ENCODE measurements at regions not wholly inside any gene's neighbourhood (a gene's known extent, or its start where the extent isn't known, plus 50 kb on each side); places are given as distances from the start of the nearest gene placed in this dataset.
"Not testable (repeated sequence)": the region's sequence is repeated elsewhere in the genome, so short reads cannot be mapped to it uniquely, and the experiment has no call there.

- TF ChIP-seq, protein P1, sequence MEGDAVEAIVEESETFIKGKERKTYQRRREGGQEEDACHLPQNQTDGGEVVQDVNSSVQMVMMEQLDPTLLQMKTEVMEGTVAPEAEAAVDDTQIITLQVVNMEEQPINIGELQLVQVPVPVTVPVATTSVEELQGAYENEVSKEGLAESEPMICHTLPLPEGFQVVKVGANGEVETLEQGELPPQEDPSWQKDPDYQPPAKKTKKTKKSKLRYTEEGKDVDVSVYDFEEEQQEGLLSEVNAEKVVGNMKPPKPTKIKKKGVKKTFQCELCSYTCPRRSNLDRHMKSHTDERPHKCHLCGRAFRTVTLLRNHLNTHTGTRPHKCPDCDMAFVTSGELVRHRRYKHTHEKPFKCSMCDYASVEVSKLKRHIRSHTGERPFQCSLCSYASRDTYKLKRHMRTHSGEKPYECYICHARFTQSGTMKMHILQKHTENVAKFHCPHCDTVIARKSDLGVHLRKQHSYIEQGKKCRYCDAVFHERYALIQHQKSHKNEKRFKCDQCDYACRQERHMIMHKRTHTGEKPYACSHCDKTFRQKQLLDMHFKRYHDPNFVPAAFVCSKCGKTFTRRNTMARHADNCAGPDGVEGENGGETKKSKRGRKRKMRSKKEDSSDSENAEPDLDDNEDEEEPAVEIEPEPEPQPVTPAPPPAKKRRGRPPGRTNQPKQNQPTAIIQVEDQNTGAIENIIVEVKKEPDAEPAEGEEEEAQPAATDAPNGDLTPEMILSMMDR (IDR thresholded peaks at IDR 0.05; ENCODE audit: control insufficient read depth, extremely low read depth, insufficient read depth): no peak
- no peak overlapping the region for H3K4me3 ChIP-seq (ENCODE audit: low read depth, low read length)
- DNase-seq (ENCODE audit: low read depth): no peak
Measured at GRCh38 chr7:145698526-145699262, 417.9 kb upstream of the CNTNAP2 start.

DNA sequence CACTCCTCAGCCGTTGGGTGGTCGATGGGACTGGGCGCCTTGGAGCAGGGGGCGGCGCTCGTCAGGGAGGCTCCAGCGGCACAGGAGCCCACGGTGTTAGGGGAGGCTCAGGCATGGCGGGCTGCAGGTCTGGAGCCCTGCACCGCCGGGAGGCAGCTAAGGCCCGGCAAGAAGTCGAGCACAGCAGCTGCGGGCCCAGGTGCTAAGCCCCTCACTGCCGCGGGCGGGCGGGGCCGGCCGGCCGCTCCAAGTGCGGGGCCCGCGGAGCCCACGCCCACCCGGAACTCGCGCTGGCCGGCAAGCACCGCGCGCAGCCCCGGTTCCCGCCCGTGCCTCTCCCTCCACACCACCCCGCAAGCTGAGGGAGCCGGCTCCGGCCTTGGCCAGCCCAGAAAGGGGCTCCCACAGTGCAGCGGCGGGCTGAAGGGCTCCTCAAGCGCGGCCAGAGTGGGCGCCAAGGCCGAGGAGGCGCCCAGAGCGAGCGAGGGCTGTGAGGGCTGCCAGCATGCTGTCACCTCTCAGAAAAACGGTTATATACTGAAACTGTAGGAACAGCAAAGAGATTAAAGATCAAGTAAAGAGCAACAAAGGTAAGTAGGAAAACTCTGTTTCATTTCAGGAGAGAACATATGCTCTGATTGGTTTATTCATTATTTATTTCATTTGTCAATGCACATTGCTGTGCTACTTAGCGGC, 419.0 kb upstream of the CNTNAP2 start:
- not testable (repeated sequence) for H3K4me3 ChIP-seq (ENCODE audit: low read depth, low read length); DNase-seq (ENCODE audit: low read depth)

DNA sequence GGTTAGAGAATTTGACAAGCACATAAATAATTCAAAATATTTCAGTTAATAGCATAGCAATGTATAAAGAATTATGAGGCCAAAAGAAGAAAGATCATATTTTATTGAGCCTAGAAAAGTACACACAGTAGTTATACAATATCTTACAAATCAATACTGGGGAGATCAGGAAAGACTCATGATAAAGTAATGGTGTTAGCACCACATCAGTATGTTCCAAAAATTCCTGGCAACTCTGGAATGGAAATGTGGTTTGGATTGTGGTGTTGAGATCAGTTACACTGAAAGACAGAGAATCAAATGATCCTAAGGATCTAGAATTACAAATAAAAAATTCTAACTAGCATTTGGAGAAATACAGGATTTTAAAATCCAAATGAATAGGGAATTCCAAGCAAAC, 420.5 kb upstream of the CNTNAP2 start:
- TF ChIP-seq, protein P1 (IDR thresholded peaks at IDR 0.05; ENCODE audit: control insufficient read depth, extremely low read depth, insufficient read depth): no peak
- no peak overlapping the region for H3K4me3 ChIP-seq (ENCODE audit: low read depth, low read length)
- no peak for DNase-seq (ENCODE audit: low read depth)

GRCh38 chr7:145692237-145692950, 424.2 kb upstream of the CNTNAP2 start:
- no peak for DNase-seq (ENCODE audit: low read depth)
- no peak overlapping the region for H3K4me3 ChIP-seq (ENCODE audit: low read depth, low read length)
- TF ChIP-seq, protein P1 (IDR thresholded peaks at IDR 0.05; ENCODE audit: control insufficient read depth, extremely low read depth, insufficient read depth): no peak

- no peak overlapping the region for H3K4me3 ChIP-seq (ENCODE audit: low read depth, low read length)
- TF ChIP-seq, protein P1 (IDR thresholded peaks at IDR 0.05; ENCODE audit: control insufficient read depth, extremely low read depth, insufficient read depth): no peak
- DNase-seq (ENCODE audit: low read depth): no peak
Measured at GRCh38 chr7:145691377-145691914, 425.2 kb upstream of the CNTNAP2 start.

- DNase-seq (ENCODE audit: low read depth): no peak
- TF ChIP-seq, protein P1 (IDR thresholded peaks at IDR 0.05; ENCODE audit: control insufficient read depth, extremely low read depth, insufficient read depth): no peak
- H3K4me3 ChIP-seq (ENCODE audit: low read depth, low read length): no peak overlapping the region
Measured at GRCh38 chr7:145681646-145682045, 435.0 kb upstream of the CNTNAP2 start.

- TF ChIP-seq, protein P1 (IDR thresholded peaks at IDR 0.05; ENCODE audit: control insufficient read depth, extremely low read depth, insufficient read depth): no peak
- no peak for DNase-seq (ENCODE audit: low read depth)
- H3K4me3 ChIP-seq (ENCODE audit: low read depth, low read length): no peak overlapping the region
Measured at GRCh38 chr7:145681159-145681558, 435.4 kb upstream of the CNTNAP2 start.
